Loucy (cell line): ENCODE measurements at regions not wholly inside any gene's neighbourhood (a gene's known extent, or its start where the extent isn't known, plus 50 kb on each side); places are given as distances from the start of the nearest gene placed in this dataset.

ENCODE experiments used
- H2AFZ ChIP-seq: fragments of 200-600 bp; sonication (generic); 2 replicates; pipeline ENCODE4 v1.6.0; 2016; ENCODE audit warnings: antibody characterized with exemption, mild to moderate bottlenecking, low read length, moderate library complexity
- H3F3A ChIP-seq: fragments of 200-600 bp; 2 replicates; pipeline ENCODE4 v1.6.0; 2016; ENCODE audit warnings: antibody characterized with exemption, low read depth, mild to moderate bottlenecking
- H3K27me3 ChIP-seq: fragments of 200-600 bp; sonication (generic); 2 replicates; pipeline ENCODE4 v1.6.1; 2014; ENCODE audit warnings: low read length, mild to moderate bottlenecking; ENCODE audit not compliant: insufficient read depth, poor library complexity, severe bottlenecking
- H3K36me3 ChIP-seq: fragments of 200-600 bp; sonication (generic); 2 replicates; pipeline ENCODE4 v1.6.1; 2016; ENCODE audit warnings: low read length; ENCODE audit not compliant: insufficient read depth
- H3K4me1 ChIP-seq: fragments of 200-600 bp; sonication (generic); 2 replicates; pipeline ENCODE4 v1.5.1; 2014; ENCODE audit warnings: low read length, mild to moderate bottlenecking; ENCODE audit not compliant: insufficient read depth, poor library complexity, severe bottlenecking
- H3K4me2 ChIP-seq: fragments of 200-600 bp; sonication (generic); 2 replicates; pipeline ENCODE4 v1.6.0; 2014; ENCODE audit warnings: antibody characterized with exemption, low read length, low read depth, mild to moderate bottlenecking; ENCODE audit not compliant: poor library complexity, severe bottlenecking
- H3K4me3 ChIP-seq: fragments of 200-600 bp; sonication (generic); 2 replicates; pipeline ENCODE4 v1.5.1; 2014; ENCODE audit warnings: low read length, mild to moderate bottlenecking, mixed read lengths; ENCODE audit not compliant: poor library complexity, severe bottlenecking
- H3K79me2 ChIP-seq: fragments of 200-600 bp; sonication (generic); 2 replicates; pipeline ENCODE4 v1.6.1; 2014; ENCODE audit warnings: low read length; ENCODE audit not compliant: insufficient read depth
- H3K9ac ChIP-seq: fragments of 200-600 bp; sonication (generic); 2 replicates; pipeline ENCODE4 v1.6.0; 2014; ENCODE audit warnings: mild to moderate bottlenecking, low read depth, low read length, moderate library complexity; ENCODE audit not compliant: poor library complexity, severe bottlenecking
- H3K9me2 ChIP-seq: fragments of 200-600 bp; sonication (generic); replicated peaks from 2 replicates; pipeline ENCODE4 v1.6.1; 2016; ENCODE audit warnings: low read depth, low read length, mixed read lengths
- H3K9me3 ChIP-seq: fragments of 200-600 bp; sonication (generic); 2 replicates; pipeline ENCODE4 v1.6.1; 2014; ENCODE audit warnings: mild to moderate bottlenecking, antibody characterized with exemption, low read length, low read depth; ENCODE audit not compliant: insufficient read depth
- H4K20me1 ChIP-seq: fragments of 200-600 bp; sonication (generic); 2 replicates; pipeline ENCODE4 v1.6.0; 2014; ENCODE audit warnings: antibody characterized with exemption, low read length, mild to moderate bottlenecking; ENCODE audit not compliant: insufficient read depth, poor library complexity, severe bottlenecking
- CTCF ChIP-seq: fragments of 200-600 bp; sonication (generic); conservative IDR thresholded peaks from 2 replicates; pipeline ENCODE4 v1.5.1; 2014; ENCODE audit warnings: mild to moderate bottlenecking, antibody characterized with exemption, low read length
- EZH2phosphoT487 ChIP-seq: fragments of 200-600 bp; IDR thresholded peaks from 2 replicates; pipeline ENCODE4 v1.6.1; 2018; ENCODE audit warnings: antibody characterized with exemption, mild to moderate bottlenecking, moderate library complexity, borderline replicate concordance

GRCh38 chr1:68959461-68960030 lies 462.7 kb upstream of the DEPDC1 start:
- Histone ChIP-seq H3K9me2 (no peaks in the 10 kb centered on the region), H3K9me3 (no peaks in the 10 kb centered on the region), H2AFZ (no peak overlapping the region), H3K9ac (no peak overlapping the region), H3K4me3 (no peak overlapping the region), H3F3A (no peaks in the 10 kb centered on the region), H3K36me3 (no peaks in the 10 kb centered on the region), H3K4me1 (no peaks in the 10 kb centered on the region), H3K27me3 (no peaks in the 10 kb centered on the region), H3K4me2 (no peak overlapping the region), H4K20me1 (no peaks in the 10 kb centered on the region), H3K79me2 (no peaks in the 10 kb centered on the region)
- TF ChIP-seq EZH2phosphoT487 (no peak), CTCF (no peak)

GRCh38 chr1:68961143-68961542 lies 464.3 kb upstream of the DEPDC1 start:
- no peak for TF ChIP-seq CTCF
- no peak overlapping the region for H2AFZ ChIP-seq
- H3K4me1 ChIP-seq = no peaks in the 10 kb centered on the region
- H3K79me2 ChIP-seq = no peaks in the 10 kb centered on the region
- no peak overlapping the region for H3K9ac ChIP-seq
- H3F3A ChIP-seq = no peaks in the 10 kb centered on the region
- H3K4me3 ChIP-seq = no peak overlapping the region
- H3K36me3 ChIP-seq = no peaks in the 10 kb centered on the region
- H3K9me3 ChIP-seq = no peaks in the 10 kb centered on the region
- H4K20me1 ChIP-seq = no peaks in the 10 kb centered on the region
- H3K27me3 ChIP-seq = no peaks in the 10 kb centered on the region
- H3K9me2 ChIP-seq = no peaks in the 10 kb centered on the region
- H3K4me2 ChIP-seq = no peak overlapping the region

- TF ChIP-seq EZH2phosphoT487 (no peak), CTCF (no peak)
- Histone ChIP-seq H3K36me3 (no peaks in the 10 kb centered on the region), H3K9ac (no peak overlapping the region), H3K79me2 (no peaks in the 10 kb centered on the region), H3K27me3 (no peaks in the 10 kb centered on the region), H2AFZ (no peak overlapping the region), H3K9me3 (no peaks in the 10 kb centered on the region), H3K9me2 (no peaks in the 10 kb centered on the region), H3K4me3 (no peak overlapping the region), H4K20me1 (no peaks in the 10 kb centered on the region), H3F3A (no peaks in the 10 kb centered on the region), H3K4me2 (no peak overlapping the region), H3K4me1 (no peaks in the 10 kb centered on the region)
These were observed 466.5 kb upstream of the DEPDC1 start for GRCh38 chr1:68963353-68963752.
